ENCODE measurements at regions not wholly inside any gene's neighbourhood (a gene's known extent, or its start where the extent isn't known, plus 50 kb on each side); places are given as distances from the start of the nearest gene placed in this dataset.

DNA sequence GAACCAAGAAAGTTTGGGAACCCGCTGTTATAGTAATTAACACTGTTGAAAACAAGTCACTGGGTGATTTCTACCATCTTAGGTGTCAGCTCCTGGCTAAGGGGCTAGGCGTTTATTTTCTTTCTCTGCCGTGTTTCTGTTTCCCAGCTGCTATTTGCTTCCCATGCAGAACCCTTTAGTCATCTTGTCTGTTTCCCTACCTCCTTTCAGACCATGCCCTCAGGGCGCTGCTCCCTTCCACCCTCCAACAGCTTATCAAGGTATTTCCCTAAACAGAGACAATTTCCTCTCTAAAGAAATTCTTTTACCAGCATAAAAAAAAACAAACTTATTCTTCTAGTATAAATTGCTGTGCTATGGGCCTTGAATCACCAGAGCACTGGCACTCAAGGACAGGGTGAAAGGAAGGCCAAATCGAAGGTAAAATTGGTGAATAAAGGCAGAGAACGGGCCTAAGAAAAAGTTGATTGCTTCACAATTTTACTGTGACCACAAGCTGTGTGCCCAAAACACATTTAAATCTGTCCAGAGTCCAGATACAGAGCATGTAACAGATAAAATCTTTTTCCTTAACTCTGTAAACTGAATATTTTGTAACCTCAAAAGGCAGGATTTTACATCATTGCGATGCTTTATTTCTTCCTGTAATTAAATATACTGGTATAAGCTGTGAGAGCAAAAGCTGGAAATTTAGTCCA, 319.2 kb downstream of the ZNF621 start:
- no peaks in the 10 kb centered on the region for H3K27me3 ChIP-seq
- peaks cover 0 to 6% (median 0%) of the 10 kb centered on the region in 3 donors for H3K9me3 ChIP-seq
- TF ChIP-seq CTCF (IDR thresholded peaks at IDR 0.05) = no peak
- intact Hi-C loops (cut with DNase I; ENCODE audit: low total_unique reads) = no loop called here
- H3K36me3 ChIP-seq = no peaks in the 10 kb centered on the region
- no peaks in the 10 kb centered on the region for H3K4me1 ChIP-seq
- DNase-seq = no peak
- no peak overlapping the region for H3K4me3 ChIP-seq
- no peak overlapping the region for H3K27ac ChIP-seq

GRCh38 chr3:40844896-40845295, 320.1 kb downstream of the ZNF621 start:
- Histone ChIP-seq H3K36me3 (no peaks in the 10 kb centered on the region), H3K4me1 (no peaks in the 10 kb centered on the region), H3K27ac (no peak overlapping the region), H3K4me3 (no peak overlapping the region), H3K9me3 (peaks cover 0 to 6% (median 0%) of the 10 kb centered on the region in 3 donors), H3K27me3 (no peaks in the 10 kb centered on the region)
- DNase-seq = no peak
- TF ChIP-seq CTCF (IDR thresholded peaks at IDR 0.05) = no peak
- intact Hi-C loops (cut with DNase I; ENCODE audit: low total_unique reads) = no loop called here

- H3K4me3 ChIP-seq = no peak overlapping the region
- no peak for DNase-seq
- no peak overlapping the region for H3K27ac ChIP-seq
- H3K27me3 ChIP-seq = no peaks in the 10 kb centered on the region
- H3K9me3 ChIP-seq = peaks cover 0 to 6% (median 0%) of the 10 kb centered on the region in 3 donors
- TF ChIP-seq CTCF (IDR thresholded peaks at IDR 0.05) = no peak
- H3K36me3 ChIP-seq = no peaks in the 10 kb centered on the region
- H3K4me1 ChIP-seq = no peaks in the 10 kb centered on the region
- intact Hi-C loops (cut with DNase I; ENCODE audit: low total_unique reads) = no loop called here
Measured at GRCh38 chr3:40845447-40845846, 320.7 kb downstream of the ZNF621 start.

DNA sequence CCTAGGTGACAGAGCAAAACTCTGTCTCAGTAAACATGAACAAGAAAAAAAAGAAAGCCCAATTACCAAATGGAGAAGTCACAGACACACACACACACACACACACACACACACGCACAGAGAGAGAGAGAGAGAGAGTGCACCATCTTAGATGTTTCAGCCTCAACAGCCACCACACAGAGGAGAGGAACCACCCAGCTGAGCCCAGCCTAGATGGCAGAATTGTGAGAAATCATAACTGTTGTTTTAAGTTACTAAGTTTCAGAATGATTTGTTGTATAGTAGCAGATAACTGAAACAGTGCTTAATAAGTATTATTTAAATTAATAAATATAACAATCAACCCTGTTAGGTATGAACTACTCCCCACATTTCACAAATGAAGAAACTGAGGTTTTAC, 321.2 kb downstream of the ZNF621 start:
- Histone ChIP-seq H3K9me3 (peaks cover 0 to 6% (median 0%) of the 10 kb centered on the region in 3 donors), H3K27me3 (no peaks in the 10 kb centered on the region), H3K36me3 (no peaks in the 10 kb centered on the region), H3K4me3 (no peak overlapping the region), H3K27ac (no peak overlapping the region), H3K4me1 (no peaks in the 10 kb centered on the region)
- no peak for DNase-seq
- intact Hi-C loops (cut with DNase I; ENCODE audit: low total_unique reads) = no loop called here
- TF ChIP-seq CTCF (IDR thresholded peaks at IDR 0.05) = no peak

- H3K27ac ChIP-seq = no peak overlapping the region
- peaks cover 0 to 6% (median 0%) of the 10 kb centered on the region in 3 donors for H3K9me3 ChIP-seq
- intact Hi-C loops (cut with DNase I; ENCODE audit: low total_unique reads) = no loop called here
- TF ChIP-seq CTCF (IDR thresholded peaks at IDR 0.05) = no peak
- no peaks in the 10 kb centered on the region for H3K27me3 ChIP-seq
- H3K4me1 ChIP-seq = no peaks in the 10 kb centered on the region
- H3K36me3 ChIP-seq = no peaks in the 10 kb centered on the region
- H3K4me3 ChIP-seq = no peak overlapping the region
- DNase-seq = no peak
Measured at GRCh38 chr3:40846451-40846850, 321.7 kb downstream of the ZNF621 start.
